Endothelial cell of umbilical vein (primary cell): ENCODE measurements at regions not wholly inside any gene's neighbourhood (a gene's known extent, or its start where the extent isn't known, plus 50 kb on each side); places are given as distances from the start of the nearest gene placed in this dataset.

Experiments
- BruUV-seq: library from RNA; stranded (reverse); fragments of 400-500 nt; replicated peaks from 2 replicates; lab custom pipeline; 2021; lab: Mats Ljungman, UMichigan
- CTCF ChIA-PET: fragments of 300-600, 350-600 bp; sonication (Branson Sonifier 250); formaldehyde crosslinking; loops from one replicate; lab custom pipeline; 2021; ENCODE audit warnings: antibody characterized with exemption, inconsistent platforms; lab: Charles Lee
- POLR2A ChIA-PET: fragments of 300-600, 350-600 bp; sonication (Branson Sonifier 250); formaldehyde crosslinking; loops from one replicate; lab custom pipeline; 2021; ENCODE audit warnings: antibody characterized with exemption, inconsistent platforms; lab: Charles Lee
- DNase-seq: peaks from one replicate; pipeline ENCODE4 v3.0.0-alpha.2; 2011; ENCODE audit warnings: low read depth, low spot score
- FAIRE-seq: peaks from 2 replicates; lab custom pipeline; 2011; peaks lifted over from hg19 to GRCh38; lab: Jason Lieb, UNC
- H2AFZ ChIP-seq: 2 replicates; pipeline ENCODE4 v1.6.0; 2012; ENCODE audit warnings: low read depth, low read length, control low read depth, inconsistent platforms
- H3K27ac ChIP-seq: 2 replicates; pipeline ENCODE4 v1.5.1; 2011; ENCODE audit warnings: low read depth, mild to moderate bottlenecking, control low read depth, low read length, moderate library complexity; ENCODE audit not compliant: insufficient read depth
- H3K27me3 ChIP-seq, 2 experiments: 2 replicates each; pipeline versions ENCODE4 v1.6.0 to v1.6.1; 2011; ENCODE audit warnings: low read length in 2 of 2, mixed read lengths in 1 of 2; ENCODE audit not compliant: control insufficient read depth in 2 of 2, insufficient read depth in 2 of 2
- H3K36me3 ChIP-seq, 2 experiments: 2 replicates in 1 of 2; 3 replicates in 1 of 2; pipeline ENCODE4 v1.5.1; 2011; ENCODE audit warnings: low read length in 2 of 2, mild to moderate bottlenecking in 1 of 2, moderate library complexity in 1 of 2; ENCODE audit not compliant: control insufficient read depth in 2 of 2, insufficient read depth in 2 of 2; ENCODE audit errors: extremely low read depth in 1 of 2
- H3K4me1 ChIP-seq: 3 replicates; pipeline ENCODE4 v1.5.1; 2011; ENCODE audit warnings: mild to moderate bottlenecking, low read length; ENCODE audit not compliant: control insufficient read depth, insufficient read depth; ENCODE audit errors: extremely low read depth
- H3K4me2 ChIP-seq: 2 replicates; pipeline ENCODE4 v1.6.1; 2011; ENCODE audit warnings: low read length, control low read depth, mixed read lengths; ENCODE audit not compliant: insufficient read depth
- H3K4me3 ChIP-seq, 3 experiments: fragments of 200-600 bp in 1 of 3; sonication (generic), shearing (Covaris generic) in 1 of 3; replicated peaks in 1 of 3; 2 replicates each; pipeline ENCODE4 v1.5.1; 2011 to 2016; ENCODE audit warnings: control low read depth in 3 of 3, low read length in 3 of 3, mild to moderate bottlenecking in 2 of 3, inconsistent platforms in 1 of 3, low read depth in 1 of 3, moderate library complexity in 1 of 3; ENCODE audit not compliant: insufficient read depth in 1 of 3
- H3K79me2 ChIP-seq: 2 replicates; pipeline ENCODE4 v1.6.0; 2012; ENCODE audit warnings: low read length, inconsistent platforms; ENCODE audit not compliant: control insufficient read depth, insufficient read depth
- H3K9ac ChIP-seq: replicated peaks from 2 replicates; pipeline ENCODE3; 2011; ENCODE audit warnings: low read length, control low read depth; ENCODE audit not compliant: insufficient read depth; ENCODE audit errors: extremely low read depth
- H3K9me1 ChIP-seq: replicated peaks from 3 replicates; pipeline ENCODE4 v1.6.0; 2011; ENCODE audit warnings: mild to moderate bottlenecking, low read length; ENCODE audit not compliant: control insufficient read depth, insufficient read depth; ENCODE audit errors: extremely low read depth
- H3K9me3 ChIP-seq: replicated peaks from 2 replicates; pipeline ENCODE4 v1.5.1; 2012; ENCODE audit warnings: low read length, inconsistent platforms; ENCODE audit not compliant: control insufficient read depth, insufficient read depth
- H4K20me1 ChIP-seq: replicated peaks from 2 replicates; pipeline ENCODE3; 2011; ENCODE audit warnings: mild to moderate bottlenecking, low read length; ENCODE audit not compliant: control insufficient read depth, insufficient read depth; ENCODE audit errors: extremely low read depth
- EZH2 ChIP-seq: IDR thresholded peaks from 2 replicates; pipeline ENCODE4 v1.6.1; 2012; ENCODE audit warnings: borderline replicate concordance, low read depth, mild to moderate bottlenecking, moderate library complexity, low read length, inconsistent platforms; ENCODE audit not compliant: severe bottlenecking
- FOS ChIP-seq: IDR thresholded peaks from 2 replicates; pipeline ENCODE4 v1.6.1; 2011; ENCODE audit warnings: mild to moderate bottlenecking, low read length, moderate library complexity, borderline replicate concordance; ENCODE audit not compliant: insufficient read depth
- GATA2 ChIP-seq: IDR thresholded peaks from 2 replicates; pipeline ENCODE4 v1.7.0; 2011; ENCODE audit warnings: low read depth, mild to moderate bottlenecking, moderate library complexity, mixed read lengths, low read length; ENCODE audit not compliant: insufficient read length, insufficient read depth
- JUN ChIP-seq: IDR thresholded peaks from 2 replicates; pipeline ENCODE4 v1.6.1; 2011; ENCODE audit warnings: borderline replicate concordance, low read depth; ENCODE audit not compliant: insufficient read length, insufficient read depth
- MYC ChIP-seq: IDR thresholded peaks from one replicate; pipeline ENCODE4 v1.6.1; 2011; ENCODE audit warnings: mild to moderate bottlenecking, low read depth, low read length
- POLR2A ChIP-seq: IDR thresholded peaks from 2 replicates; pipeline ENCODE4 v1.6.1; 2012; ENCODE audit warnings: low read depth, mild to moderate bottlenecking, control low read depth, low read length
- POLR2AphosphoS5 ChIP-seq: IDR thresholded peaks from 2 replicates; pipeline ENCODE4 v1.6.1; 2012; ENCODE audit warnings: low read depth, mild to moderate bottlenecking, control low read depth, low read length, moderate library complexity; ENCODE audit not compliant: insufficient read depth
- dilution Hi-C: fragments of 300-500 bp; cut with MboI; formaldehyde crosslinking; loops from one replicate; pipeline ENCODE4 v1.15.0; 2019; ENCODE audit warnings: low sequenced_read_pairs; ENCODE audit not compliant: extremely low pct_ligation_motif_present
- intact Hi-C: fragments of 100-400 bp; cut with micrococcal nuclease; formaldehyde crosslinking; loops from one replicate; pipeline ENCODE4 v1.10.0; 2022
- TF ChIP-seq, protein P1 (sequence below), 2 donors: IDR thresholded peaks; 1 replicate in 1 of 2; 2 replicates in 1 of 2; pipeline ENCODE4 v1.5.1; 2011; ENCODE audit warnings: low read length in 2 of 2, mild to moderate bottlenecking in 2 of 2, moderate library complexity in 2 of 2, control low read depth in 1 of 2, inconsistent platforms in 1 of 2, low read depth in 1 of 2; ENCODE audit not compliant: insufficient read depth in 1 of 2; ENCODE audit errors: extremely low read depth in 1 of 2
- TF ChIP-seq, protein P2 (sequence below): IDR thresholded peaks from 2 replicates; pipeline ENCODE4 v1.6.1; 2011; ENCODE audit not compliant: insufficient read depth, insufficient read length

DNA sequence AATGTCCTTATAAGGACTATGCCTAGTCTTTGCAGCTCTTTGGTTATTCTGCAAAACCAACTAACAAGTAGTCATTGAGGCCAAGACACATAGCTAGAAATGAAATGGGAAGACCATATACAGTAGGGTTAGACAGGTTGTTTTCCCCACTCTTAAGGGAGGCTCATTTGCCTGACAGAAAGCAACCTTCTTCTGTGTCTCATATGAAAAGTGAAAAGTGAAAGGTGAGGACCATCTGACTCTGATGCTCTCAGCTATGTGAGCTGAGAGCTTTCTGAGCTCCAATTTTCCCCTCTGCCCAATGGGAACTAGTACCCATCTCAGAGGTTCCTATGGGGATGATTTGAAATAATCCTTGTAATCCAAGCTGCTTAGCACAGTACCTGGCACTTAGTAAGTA, 142.0 kb upstream of the BDNF start:
- BruUV-seq = no TSS peak
- Histone ChIP-seq H3K27ac (no peak overlapping the region), H3K9me1 (no peaks in the 10 kb centered on the region), H3K9me3 (no peaks in the 10 kb centered on the region), H3K79me2 (no peaks in the 10 kb centered on the region), H4K20me1 (no peaks in the 10 kb centered on the region), H2AFZ (no peak overlapping the region), H3K36me3 (no peaks in the 10 kb centered on the region), H3K27me3 (peaks cover 11 to 13% of the 10 kb centered on the region in 2 experiments), H3K4me2 (no peak overlapping the region), H3K4me3 (no peak overlapping the region), H3K9ac (no peak overlapping the region), H3K4me1 (no peaks in the 10 kb centered on the region)
- FAIRE-seq (no peak), DNase-seq (no peak)
- ChIA-PET POLR2A (no interaction called here), CTCF (interaction anchor here (1.2 to 1.3 kb wide), 2 partner anchors 16 to 1487 kb away, joined by 3 to 4 read pairs; no protein-coding TSS in a partner anchor)
- TF ChIP-seq POLR2AphosphoS5 = no peak
- intact Hi-C loops = loop anchor here (10.0 kb wide), 2 partner anchors 853 to 1323 kb away; no protein-coding TSS in a partner anchor
- dilution Hi-C loops = no loop called here

DNA sequence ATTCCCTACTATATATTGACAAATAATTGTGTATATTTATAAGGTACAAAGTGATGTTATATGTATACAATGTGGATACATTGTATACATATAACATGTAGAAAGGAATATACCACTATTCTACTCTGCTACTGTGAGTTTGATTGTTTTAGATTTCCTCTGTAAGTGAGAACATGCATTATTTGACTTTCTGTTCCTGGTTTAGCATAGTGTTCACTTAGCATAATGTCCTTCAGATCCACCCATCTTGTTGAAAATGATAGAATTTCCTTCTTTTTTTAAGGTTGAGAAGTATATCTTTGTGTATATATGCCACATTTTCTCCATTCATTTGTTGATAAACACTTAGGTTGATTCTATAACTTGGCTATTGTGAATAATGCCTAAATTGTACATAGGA, 140.8 kb upstream of the BDNF start:
- Histone ChIP-seq H3K9me1 (no peaks in the 10 kb centered on the region), H3K27me3 (peaks cover 11 to 18% of the 10 kb centered on the region in 2 experiments), H3K4me2 (no peak overlapping the region), H4K20me1 (no peaks in the 10 kb centered on the region), H3K4me3 (no peak overlapping the region), H2AFZ (no peak overlapping the region), H3K36me3 (no peaks in the 10 kb centered on the region), H3K9ac (no peak overlapping the region), H3K9me3 (no peaks in the 10 kb centered on the region), H3K79me2 (no peaks in the 10 kb centered on the region), H3K4me1 (no peaks in the 10 kb centered on the region), H3K27ac (no peak overlapping the region)
- BruUV-seq = no TSS peak
- FAIRE-seq (no peak), DNase-seq (no peak)
- ChIA-PET CTCF (interaction anchor here (2.2 to 2.4 kb wide), 2 partner anchors 266 to 688 kb away, joined by 11 to 32 read pairs; partner anchors contain the start of genes KIF18A and METTL15), POLR2A (no interaction called here)
- TF ChIP-seq JUN (no peak), EZH2 (no peak), FOS (no peak), POLR2AphosphoS5 (no peak), MYC (no peak), POLR2A (no peak), GATA2 (no peak)
- TF ChIP-seq, protein P1, sequence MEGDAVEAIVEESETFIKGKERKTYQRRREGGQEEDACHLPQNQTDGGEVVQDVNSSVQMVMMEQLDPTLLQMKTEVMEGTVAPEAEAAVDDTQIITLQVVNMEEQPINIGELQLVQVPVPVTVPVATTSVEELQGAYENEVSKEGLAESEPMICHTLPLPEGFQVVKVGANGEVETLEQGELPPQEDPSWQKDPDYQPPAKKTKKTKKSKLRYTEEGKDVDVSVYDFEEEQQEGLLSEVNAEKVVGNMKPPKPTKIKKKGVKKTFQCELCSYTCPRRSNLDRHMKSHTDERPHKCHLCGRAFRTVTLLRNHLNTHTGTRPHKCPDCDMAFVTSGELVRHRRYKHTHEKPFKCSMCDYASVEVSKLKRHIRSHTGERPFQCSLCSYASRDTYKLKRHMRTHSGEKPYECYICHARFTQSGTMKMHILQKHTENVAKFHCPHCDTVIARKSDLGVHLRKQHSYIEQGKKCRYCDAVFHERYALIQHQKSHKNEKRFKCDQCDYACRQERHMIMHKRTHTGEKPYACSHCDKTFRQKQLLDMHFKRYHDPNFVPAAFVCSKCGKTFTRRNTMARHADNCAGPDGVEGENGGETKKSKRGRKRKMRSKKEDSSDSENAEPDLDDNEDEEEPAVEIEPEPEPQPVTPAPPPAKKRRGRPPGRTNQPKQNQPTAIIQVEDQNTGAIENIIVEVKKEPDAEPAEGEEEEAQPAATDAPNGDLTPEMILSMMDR (IDR thresholded peaks at IDR 0.05; ENCODE audit: extremely low read depth in 1 of 2, insufficient read depth in 1 of 2, low read depth in 1 of 2, low read length in 2 of 2) = no peak
- TF ChIP-seq, protein P2, sequence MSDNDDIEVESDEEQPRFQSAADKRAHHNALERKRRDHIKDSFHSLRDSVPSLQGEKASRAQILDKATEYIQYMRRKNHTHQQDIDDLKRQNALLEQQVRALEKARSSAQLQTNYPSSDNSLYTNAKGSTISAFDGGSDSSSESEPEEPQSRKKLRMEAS = no peak
- dilution Hi-C loops = no loop called here
- intact Hi-C loops = loop anchor here (10.0 kb wide), 2 partner anchors 854 to 1324 kb away; no protein-coding TSS in a partner anchor
